Keratinocyte (primary cell): ENCODE measurements at regions not wholly inside any gene's neighbourhood (a gene's known extent, or its start where the extent isn't known, plus 50 kb on each side); places are given as distances from the start of the nearest gene placed in this dataset.

Source experiments
- DNase-seq: peaks from one replicate; pipeline ENCODE4 v3.0.0-alpha.2; 2011; ENCODE audit warnings: low read depth, missing footprints, low spot score
- FAIRE-seq: peaks from 2 replicates; lab custom pipeline; 2011; peaks lifted over from hg19 to GRCh38; lab: Jason Lieb, UNC
- H2AFZ ChIP-seq: 2 replicates; pipeline ENCODE4 v1.6.0; 2012; ENCODE audit warnings: low read length, control low read depth, inconsistent platforms; ENCODE audit not compliant: control insufficient read depth
- H3K27ac ChIP-seq: 2 replicates; pipeline ENCODE4 v1.5.1; 2011; ENCODE audit warnings: low read length; ENCODE audit not compliant: control insufficient read depth, insufficient read depth
- H3K27me3 ChIP-seq: 3 replicates; pipeline ENCODE4 v1.6.0; 2011; ENCODE audit warnings: low read length; ENCODE audit not compliant: control insufficient read depth, insufficient read depth; ENCODE audit errors: extremely low read depth
- H3K36me3 ChIP-seq, 2 experiments: 2 replicates in 1 of 2; 3 replicates in 1 of 2; pipeline ENCODE4 v1.5.1; 2011; ENCODE audit warnings: low read length in 2 of 2, mild to moderate bottlenecking in 1 of 2; ENCODE audit not compliant: control insufficient read depth in 2 of 2, insufficient read depth in 2 of 2; ENCODE audit errors: extremely low read depth in 1 of 2
- H3K4me1 ChIP-seq: 3 replicates; pipeline ENCODE4 v1.5.1; 2011; ENCODE audit warnings: low read length; ENCODE audit not compliant: control insufficient read depth, insufficient read depth; ENCODE audit errors: extremely low read depth
- H3K4me2 ChIP-seq: 3 replicates; pipeline ENCODE4 v1.6.0; 2011; ENCODE audit warnings: low read depth, low read length; ENCODE audit not compliant: control insufficient read depth, insufficient read depth; ENCODE audit errors: extremely low read depth
- H3K4me3 ChIP-seq, 3 experiments: fragments of 200-600 bp in 1 of 3; sonication (generic) in 1 of 3; 2 replicates in 2 of 3; 3 replicates in 1 of 3; pipeline ENCODE4 v1.5.1; 2011 to 2016; ENCODE audit warnings: low read length in 3 of 3, mild to moderate bottlenecking in 3 of 3, control low read depth in 2 of 3, inconsistent platforms in 1 of 3, low read depth in 1 of 3, mixed read lengths in 1 of 3, mixed run types in 1 of 3, moderate library complexity in 1 of 3; ENCODE audit not compliant: control insufficient read depth in 2 of 3, insufficient read depth in 2 of 3; ENCODE audit errors: extremely low read depth in 1 of 3
- H3K79me2 ChIP-seq: 2 replicates; pipeline ENCODE4 v1.6.0; 2012; ENCODE audit warnings: low read length; ENCODE audit not compliant: control insufficient read depth, insufficient read depth
- H3K9ac ChIP-seq: 3 replicates; pipeline ENCODE4 v1.6.0; 2011; ENCODE audit warnings: low read length; ENCODE audit not compliant: control insufficient read depth, insufficient read depth; ENCODE audit errors: extremely low read depth
- H3K9me1 ChIP-seq: 3 replicates; pipeline ENCODE4 v1.6.0; 2011; ENCODE audit warnings: low read length; ENCODE audit not compliant: control insufficient read depth, insufficient read depth; ENCODE audit errors: extremely low read depth
- H3K9me3 ChIP-seq: 2 replicates; pipeline ENCODE4 v1.5.1; 2012; ENCODE audit warnings: low read depth, low read length; ENCODE audit not compliant: control insufficient read depth
- H4K20me1 ChIP-seq: 3 replicates; pipeline ENCODE4 v1.6.0; 2011; ENCODE audit warnings: low read length; ENCODE audit not compliant: control insufficient read depth, insufficient read depth; ENCODE audit errors: extremely low read depth
- EZH2 ChIP-seq: IDR thresholded peaks from one replicate; pipeline ENCODE4 v1.6.1; 2012; ENCODE audit warnings: inconsistent platforms, mild to moderate bottlenecking, low read length, moderate library complexity
- dilution Hi-C: fragments of 300-500 bp; cut with MboI; formaldehyde crosslinking; loops from one replicate; pipeline ENCODE4 v1.7.0; 2020; ENCODE audit warnings: low sequenced_read_pairs; ENCODE audit not compliant: extremely low pct_ligation_motif_present
- TF ChIP-seq, protein P1 (sequence below), 3 experiments: IDR thresholded peaks in 1 of 3; conservative IDR thresholded peaks in 1 of 3; optimal IDR thresholded peaks in 1 of 3; 2 replicates in 2 of 3; 3 replicates in 1 of 3; pipeline versions ENCODE3 to v1.5.1; 2011; ENCODE audit warnings: low read length in 3 of 3, mild to moderate bottlenecking in 3 of 3, moderate library complexity in 2 of 3, control low read depth in 1 of 3, inconsistent platforms in 1 of 3; ENCODE audit not compliant: insufficient read depth in 2 of 3; ENCODE audit errors: extremely low read depth in 1 of 3

DNA sequence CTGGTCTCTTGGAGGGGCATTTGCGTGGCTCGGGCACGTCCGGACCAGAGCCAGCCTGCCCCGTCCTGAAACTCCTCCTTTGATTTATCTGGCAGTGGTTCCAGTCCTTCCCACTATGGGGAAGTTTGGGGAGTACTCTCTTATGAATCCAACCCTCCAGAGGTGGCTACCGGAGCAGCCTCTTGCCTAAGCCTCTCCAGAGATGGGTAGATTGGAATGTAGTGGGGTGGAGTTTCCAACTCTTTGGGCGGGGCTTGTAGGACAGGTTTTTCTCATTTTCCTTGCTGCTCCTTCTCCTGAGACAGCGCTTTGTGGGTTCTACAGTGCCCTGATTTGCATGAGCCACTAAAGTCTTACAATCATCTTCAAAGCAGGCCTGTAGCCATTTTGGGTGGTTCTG, 60.1 kb upstream of the XAGE1B start:
- Histone ChIP-seq H3K27ac (no peak overlapping the region), H3K9me1 (no peaks in the 10 kb centered on the region), H3K9ac (no peak overlapping the region), H3K4me1 (peaks cover 11% of the 10 kb centered on the region), H4K20me1 (no peaks in the 10 kb centered on the region), H3K4me2 (peak overlapping the region; percentile 60), H3K9me3 (peaks cover 3% of the 10 kb centered on the region), H2AFZ (peak overlapping the region; percentile 28), H3K4me3 (peak overlapping the region in 1 of 3 experiments; percentile 33), H3K27me3 (no peaks in the 10 kb centered on the region), H3K79me2 (no peaks in the 10 kb centered on the region), H3K36me3 (no peaks in the 10 kb centered on the region)
- DNase-seq (no peak), FAIRE-seq (no peak)
- dilution Hi-C loops: no loop called here
- TF ChIP-seq EZH2: no peak

GRCh38 chrX:52576474-52576873, 59.6 kb upstream of the XAGE1B start:
- Histone ChIP-seq H3K4me1 (peaks cover 11% of the 10 kb centered on the region), H3K79me2 (no peaks in the 10 kb centered on the region), H3K4me2 (peak overlapping the region; percentile 60), H3K27me3 (no peaks in the 10 kb centered on the region), H3K9me3 (peaks cover 3% of the 10 kb centered on the region), H3K4me3 (peak overlapping the region in 1 of 3 experiments; percentile 33), H3K36me3 (no peaks in the 10 kb centered on the region), H3K9ac (no peak overlapping the region), H3K27ac (no peak overlapping the region), H4K20me1 (no peaks in the 10 kb centered on the region), H2AFZ (no peak overlapping the region), H3K9me1 (no peaks in the 10 kb centered on the region)
- FAIRE-seq (no peak), DNase-seq (no peak)
- dilution Hi-C loops: no loop called here
- TF ChIP-seq, protein P1, sequence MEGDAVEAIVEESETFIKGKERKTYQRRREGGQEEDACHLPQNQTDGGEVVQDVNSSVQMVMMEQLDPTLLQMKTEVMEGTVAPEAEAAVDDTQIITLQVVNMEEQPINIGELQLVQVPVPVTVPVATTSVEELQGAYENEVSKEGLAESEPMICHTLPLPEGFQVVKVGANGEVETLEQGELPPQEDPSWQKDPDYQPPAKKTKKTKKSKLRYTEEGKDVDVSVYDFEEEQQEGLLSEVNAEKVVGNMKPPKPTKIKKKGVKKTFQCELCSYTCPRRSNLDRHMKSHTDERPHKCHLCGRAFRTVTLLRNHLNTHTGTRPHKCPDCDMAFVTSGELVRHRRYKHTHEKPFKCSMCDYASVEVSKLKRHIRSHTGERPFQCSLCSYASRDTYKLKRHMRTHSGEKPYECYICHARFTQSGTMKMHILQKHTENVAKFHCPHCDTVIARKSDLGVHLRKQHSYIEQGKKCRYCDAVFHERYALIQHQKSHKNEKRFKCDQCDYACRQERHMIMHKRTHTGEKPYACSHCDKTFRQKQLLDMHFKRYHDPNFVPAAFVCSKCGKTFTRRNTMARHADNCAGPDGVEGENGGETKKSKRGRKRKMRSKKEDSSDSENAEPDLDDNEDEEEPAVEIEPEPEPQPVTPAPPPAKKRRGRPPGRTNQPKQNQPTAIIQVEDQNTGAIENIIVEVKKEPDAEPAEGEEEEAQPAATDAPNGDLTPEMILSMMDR (optimal IDR thresholded peaks at IDR 0.05 in 1 of 3, IDR thresholded peaks at IDR 0.05 in 1 of 3, conservative IDR thresholded peaks at IDR 0.05 in 1 of 3; ENCODE audit: extremely low read depth in 1 of 3, insufficient read depth in 2 of 3, low read length in 3 of 3): no peak
- TF ChIP-seq EZH2: no peak
